ENCODE measurements at regions not wholly inside any gene's neighbourhood (a gene's known extent, or its start where the extent isn't known, plus 50 kb on each side); places are given as distances from the start of the nearest gene placed in this dataset.

DNA sequence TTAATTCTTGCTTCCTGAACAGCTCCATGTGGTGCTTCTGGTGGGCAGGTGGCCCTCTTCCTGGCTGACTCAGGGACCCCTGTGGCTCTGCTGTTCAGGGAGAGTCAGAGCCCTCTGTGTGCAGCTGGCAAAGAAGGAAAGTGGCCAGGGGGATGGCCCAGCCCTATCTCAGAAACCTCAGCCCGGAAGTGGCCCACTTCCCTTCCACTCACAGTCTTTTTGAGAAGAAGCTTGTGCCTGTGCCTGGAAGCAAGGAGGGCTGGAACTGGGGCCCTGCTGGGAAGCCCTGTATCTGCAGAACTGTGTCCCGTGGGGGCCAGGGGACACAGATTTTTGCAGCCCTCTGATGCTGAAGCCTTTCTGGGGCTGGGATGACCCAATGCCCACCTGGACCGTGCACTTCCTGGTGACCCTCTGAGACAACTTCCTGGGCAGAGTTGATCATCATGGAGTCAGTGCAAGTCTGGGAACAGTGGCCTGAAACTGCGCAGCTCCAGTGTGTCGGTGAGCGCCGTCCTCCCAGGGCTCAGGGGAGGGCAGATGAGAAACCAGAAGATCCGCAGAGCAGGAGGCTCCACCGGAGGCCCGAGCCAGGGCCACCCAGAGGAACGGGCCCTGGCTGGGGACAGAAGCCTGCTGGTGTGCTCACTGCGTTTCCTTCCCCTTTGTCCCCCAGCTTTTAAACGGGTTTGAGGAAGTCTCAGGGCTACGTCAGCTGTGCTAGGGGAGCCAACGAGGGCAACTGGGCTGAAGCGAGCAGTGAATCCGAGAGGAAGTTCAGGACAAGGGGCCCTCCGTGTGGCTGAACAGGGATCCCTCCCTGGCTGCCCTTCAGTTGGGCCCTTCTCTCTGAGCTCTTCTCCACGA lies 217.4 kb upstream of the RTL1 start:
- no peak for DNase-seq (ENCODE audit: low read depth)

DNA sequence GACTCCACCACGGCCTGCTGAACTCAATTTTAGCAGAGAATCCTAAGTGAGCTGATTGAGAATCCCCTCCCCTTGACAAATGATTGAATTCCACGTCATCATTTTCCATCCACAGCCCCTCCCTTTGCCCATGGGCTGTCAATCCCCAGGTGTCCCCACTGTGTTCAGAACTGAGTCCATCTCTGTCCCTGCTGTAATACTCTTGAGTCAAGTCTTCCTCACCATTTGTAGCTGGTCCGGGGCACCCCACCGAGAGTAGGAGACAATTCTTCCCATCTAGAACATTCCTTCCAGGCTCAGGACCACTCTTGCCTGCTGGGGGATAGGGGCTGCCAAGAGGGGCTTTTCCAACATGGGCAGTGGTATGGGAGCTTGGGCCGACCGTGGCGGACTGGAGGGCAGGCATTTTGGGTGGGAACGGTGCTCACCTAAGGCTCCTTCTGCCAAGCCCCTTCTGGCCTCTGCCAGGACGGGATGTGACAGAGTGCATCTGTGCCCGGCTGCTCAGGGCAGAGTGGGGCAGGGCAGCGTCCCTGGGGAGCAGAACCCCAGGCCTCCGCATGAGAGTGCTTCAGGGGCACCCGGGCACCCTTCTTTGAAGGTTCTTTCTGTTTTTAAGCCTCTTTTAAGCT lies 218.1 kb upstream of the RTL1 start:
- DNase-seq (ENCODE audit: low read depth): no peak

DNA sequence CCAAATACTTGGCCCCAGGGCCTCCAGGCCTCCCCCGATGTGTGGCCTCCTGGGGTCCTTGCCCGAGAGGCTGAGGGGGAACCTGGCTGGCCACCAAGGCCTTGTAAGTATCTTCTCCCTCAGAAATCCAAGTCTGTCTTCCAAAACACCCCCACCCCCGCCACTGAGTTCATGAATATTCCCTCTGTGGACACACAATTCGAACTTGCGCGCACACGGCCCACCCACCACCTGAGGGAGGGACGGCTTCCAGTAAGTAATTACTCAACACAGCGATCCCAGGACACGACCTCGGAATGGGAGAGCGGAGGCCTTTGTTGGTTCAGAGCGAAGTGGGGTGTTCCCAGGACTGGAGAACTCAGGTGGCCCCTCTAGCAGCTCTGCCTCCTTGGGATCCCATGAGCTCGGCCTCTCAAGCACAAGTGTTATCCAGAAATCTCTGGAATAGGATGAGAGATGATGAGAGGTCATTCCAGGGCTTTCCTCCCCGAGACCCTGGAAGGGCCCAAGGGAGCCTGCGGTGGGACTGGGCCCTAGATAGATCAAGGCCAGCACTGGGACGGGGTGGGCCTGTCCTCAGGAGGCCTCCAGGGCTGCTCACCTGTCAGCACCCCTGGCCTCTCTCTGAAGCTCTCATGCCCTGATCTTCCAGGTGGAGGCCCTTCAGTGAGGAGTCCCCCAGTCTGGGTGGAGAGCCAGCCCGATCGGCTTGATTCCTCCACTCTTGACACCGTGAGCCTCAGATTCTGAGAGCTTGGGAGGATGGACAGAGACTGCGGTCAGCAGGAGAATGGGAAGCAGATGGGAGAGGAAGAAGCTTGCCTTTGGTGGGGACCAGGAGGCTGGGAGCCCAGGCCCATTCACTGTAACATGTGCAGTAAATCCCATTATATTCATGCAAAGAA lies 219.0 kb upstream of the RTL1 start:
- DNase-seq (ENCODE audit: low read depth): no peak

DNA sequence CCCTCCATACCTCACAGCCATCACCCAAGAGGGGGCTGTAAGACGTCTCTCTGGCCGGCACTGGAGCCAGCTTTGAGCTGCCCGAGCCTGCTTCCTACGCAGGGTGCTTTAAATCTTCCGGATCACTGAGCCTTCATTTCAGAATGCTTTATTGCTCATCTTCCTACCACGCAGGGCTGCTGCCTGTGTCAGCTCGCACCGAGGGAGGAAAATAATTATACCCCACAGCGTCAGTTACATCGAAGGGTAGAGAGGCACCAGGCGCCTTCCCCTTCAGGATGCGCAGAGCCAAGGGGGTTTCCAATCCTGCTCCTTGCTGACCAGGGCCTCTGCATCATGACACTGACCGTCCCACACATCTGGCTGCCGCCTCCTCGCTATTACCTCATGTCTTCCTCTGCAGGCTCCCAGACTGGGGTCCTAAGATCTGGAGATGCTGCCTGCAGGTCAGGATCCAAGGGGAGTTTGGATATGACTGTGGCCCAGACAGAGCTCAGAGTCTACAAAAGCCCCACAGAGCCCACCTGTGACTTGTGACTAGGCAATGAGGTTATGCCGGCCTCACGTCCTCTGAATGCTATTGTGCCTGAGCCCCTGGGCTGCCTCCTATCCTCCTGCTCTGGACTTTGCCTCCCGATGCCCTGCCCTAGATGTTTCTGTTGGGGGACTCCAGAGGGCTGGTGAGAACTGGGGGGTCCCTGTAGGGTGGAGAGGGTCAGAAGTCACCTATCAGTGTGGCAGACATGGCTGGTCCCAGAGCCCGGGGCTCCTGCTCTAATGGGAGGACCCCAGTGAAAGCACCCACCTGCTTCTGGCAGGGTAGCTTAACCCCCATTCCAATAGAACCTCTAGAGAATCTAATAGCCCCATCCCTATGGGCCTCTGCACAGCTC lies 220.3 kb upstream of the RTL1 start:
- DNase-seq (ENCODE audit: low read depth): no peak

DNA sequence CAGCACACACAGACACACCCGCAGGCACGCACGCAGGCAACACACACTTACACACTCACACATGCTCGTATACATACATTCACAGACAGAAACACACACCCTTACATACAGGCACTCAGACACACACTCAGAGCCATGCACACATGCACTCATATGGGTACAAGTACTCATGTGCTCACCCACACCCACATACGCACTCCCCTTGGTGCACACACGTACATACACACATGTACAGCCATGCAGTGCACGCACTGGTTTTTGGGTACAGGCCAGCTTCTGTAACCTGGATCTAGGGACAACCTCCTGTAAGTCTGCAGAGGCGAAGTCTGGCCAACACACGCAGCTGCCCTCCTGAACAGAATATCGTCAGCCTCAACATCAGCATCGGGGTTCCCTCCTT lies 221.3 kb upstream of the RTL1 start:
- no peak for DNase-seq (ENCODE audit: low read depth)

DNA sequence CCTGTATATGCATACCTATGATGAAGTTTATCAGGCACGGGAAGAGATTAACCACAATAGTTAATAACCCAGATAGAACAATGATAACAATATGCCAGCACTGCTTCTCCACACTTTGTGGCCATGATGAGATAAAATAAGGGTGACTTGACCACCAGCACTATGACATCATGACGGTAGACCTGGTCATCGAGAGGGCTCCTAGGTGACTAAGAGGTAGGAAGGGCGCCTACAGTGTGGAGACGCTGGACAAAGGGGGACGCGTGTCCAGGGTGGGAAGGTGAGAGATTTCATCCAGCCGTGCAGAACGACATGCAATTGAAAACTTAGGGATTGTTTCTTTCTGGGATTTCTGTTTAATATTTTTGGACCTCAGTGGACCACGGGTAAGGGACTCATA lies 221.8 kb upstream of the RTL1 start:
- DNase-seq (ENCODE audit: low read depth): no peak

DNA sequence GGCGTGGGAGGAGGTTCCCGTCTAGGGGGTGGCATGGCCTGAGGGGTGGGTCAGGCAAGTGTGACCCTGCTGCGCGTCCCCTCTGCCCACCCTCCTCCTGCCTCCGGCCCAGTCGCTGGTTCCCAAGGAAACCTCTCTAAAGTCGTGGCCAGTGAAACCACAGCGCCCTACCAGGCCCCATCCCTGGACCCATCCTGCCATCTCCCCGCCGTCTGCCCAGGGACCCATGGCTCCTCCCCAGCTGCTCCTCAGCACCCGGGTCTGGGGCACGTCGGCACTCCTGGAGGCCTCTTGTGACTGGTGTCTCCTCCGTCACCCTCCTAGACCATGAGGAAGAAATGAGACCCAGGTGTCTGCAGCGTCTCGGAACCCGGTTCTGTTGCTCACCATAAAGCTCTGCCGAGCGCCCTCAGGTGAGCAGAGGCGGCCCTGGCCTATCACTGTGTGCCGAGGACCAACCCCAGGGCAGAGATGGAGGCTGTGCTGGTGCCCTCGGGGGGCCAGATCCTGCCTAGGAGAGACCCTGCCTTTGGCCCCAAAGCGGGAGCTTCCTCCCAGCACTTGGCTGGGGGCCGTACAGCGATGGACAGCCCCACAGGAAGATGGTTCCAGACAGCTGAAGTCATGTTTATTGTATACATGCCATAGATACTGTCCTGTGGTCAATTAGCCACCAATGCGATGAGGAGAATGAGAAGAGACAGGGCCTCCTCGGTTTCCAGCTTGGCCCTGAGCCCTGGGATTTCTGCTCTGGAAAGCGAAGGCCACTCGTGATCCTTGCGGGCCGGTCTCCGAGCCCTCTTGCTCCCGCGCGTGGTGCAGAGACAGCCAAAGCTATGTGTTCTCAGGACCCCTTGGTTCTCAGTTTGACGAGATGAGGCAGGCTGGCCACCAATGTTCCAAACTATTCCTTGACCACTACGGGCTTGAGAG lies 222.5 kb upstream of the RTL1 start:
- no peak for DNase-seq (ENCODE audit: low read depth)

DNA sequence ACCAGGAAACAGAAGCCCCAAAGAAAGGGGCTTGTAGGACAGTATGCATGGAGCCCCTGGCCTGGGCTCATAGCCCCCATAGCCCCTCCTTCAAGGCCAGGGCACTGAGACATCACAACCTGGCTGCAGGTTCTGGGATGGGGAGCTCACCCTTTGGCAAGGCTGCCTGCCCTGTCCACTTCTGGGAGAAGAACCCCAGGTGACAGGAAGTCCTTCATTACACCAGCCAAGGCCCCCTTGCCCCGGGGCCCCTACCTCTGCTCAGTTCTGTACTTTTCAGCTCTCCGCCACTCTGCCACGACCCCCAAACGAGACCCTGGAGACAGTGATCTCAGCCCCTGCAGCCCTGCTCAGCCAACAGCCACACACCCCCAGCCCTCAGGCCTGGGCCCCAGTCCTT lies 223.2 kb upstream of the RTL1 start:
- no peak for DNase-seq (ENCODE audit: low read depth)

DNA sequence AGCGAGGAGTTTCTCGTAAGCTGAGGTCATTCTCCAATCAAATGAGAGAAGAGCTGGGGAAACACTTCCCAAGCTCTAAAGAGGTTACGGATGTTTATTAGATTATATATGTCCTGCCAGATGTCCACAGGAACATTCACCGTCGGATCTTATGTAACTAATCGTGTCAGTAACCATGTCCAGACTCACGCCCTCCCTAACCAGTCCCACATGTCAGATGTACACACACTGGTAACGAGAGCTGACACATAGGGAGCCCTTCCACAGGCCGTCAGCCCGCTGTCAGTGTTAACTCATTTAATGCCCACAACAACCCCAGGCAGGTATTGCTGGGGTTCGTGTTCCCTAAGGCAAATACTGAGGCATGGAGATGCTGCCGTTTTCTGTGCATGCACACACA lies 223.7 kb upstream of the RTL1 start:
- DNase-seq (ENCODE audit: low read depth): no peak

DNA sequence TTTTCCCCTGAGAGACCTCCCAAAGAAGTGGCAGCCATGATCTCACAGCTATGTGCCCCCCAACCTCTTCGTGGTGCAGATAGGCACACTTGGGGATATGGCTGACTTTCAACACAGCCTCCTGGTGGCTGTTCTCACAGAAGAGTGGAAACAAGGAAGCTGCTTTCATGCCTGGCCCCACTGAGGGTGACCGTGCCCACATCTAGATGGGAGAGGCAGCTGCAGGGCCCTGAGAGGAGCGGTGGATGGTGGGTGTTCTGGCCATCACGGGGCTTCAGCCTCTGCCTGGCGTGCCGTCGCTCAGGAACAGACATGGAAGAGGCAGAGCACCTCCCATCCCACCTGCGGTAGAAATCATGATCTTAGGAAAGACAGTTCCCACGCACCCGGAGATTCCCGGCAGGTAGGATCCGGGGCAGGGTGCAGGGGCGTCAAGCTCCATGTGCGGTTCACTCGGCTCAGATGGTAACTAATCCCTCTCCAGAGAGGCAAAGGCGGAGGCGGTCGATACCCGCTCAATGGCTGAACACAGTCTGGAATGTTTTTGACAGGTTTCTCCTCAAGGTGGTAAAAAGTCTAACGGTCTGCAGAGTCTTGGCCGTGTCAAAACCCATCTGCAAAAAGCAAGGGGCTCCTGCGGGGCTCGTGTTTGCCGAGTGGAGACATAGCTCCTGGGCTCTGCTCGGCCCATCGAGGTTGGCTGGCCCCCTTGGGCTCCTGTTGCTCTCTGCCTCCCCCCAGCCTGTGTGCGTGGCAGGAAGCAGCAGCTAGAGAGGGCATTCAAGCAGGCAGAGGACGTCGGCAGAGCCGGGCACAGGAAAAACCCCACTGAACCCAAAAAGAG lies 225.2 kb upstream of the RTL1 start:
- no peak for DNase-seq (ENCODE audit: low read depth)

DNA sequence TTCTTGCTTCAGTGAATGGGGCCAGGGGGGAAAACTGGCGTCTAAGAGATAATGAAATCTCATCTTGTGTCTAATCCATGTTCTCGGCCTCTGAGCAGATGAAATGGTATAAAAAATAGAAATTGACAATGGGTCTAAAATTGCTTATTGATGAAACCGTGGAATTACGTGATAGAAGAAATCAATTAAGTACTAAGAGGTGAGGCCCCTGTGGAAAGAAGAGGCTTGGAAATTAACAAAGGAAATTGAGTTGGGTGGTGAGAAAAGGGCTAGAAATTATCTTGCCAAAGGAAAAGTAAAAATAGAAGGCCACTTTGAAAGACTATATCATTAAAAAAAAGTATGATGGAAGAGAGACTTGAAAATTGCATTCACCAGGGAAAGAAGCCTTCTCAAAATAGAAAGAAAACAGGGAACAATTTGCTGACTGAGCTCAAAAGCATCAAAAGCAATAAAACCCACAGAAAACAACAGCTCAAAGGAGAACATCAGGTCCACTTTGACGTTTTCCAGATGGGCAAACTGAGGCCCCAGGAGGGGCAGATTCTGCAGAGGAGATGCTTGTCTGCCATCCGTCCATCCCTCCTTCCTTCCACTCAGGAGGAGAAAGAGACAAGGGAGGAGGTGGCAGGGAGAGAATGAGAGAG lies 226.1 kb upstream of the RTL1 start:
- DNase-seq (ENCODE audit: low read depth): no peak

DNA sequence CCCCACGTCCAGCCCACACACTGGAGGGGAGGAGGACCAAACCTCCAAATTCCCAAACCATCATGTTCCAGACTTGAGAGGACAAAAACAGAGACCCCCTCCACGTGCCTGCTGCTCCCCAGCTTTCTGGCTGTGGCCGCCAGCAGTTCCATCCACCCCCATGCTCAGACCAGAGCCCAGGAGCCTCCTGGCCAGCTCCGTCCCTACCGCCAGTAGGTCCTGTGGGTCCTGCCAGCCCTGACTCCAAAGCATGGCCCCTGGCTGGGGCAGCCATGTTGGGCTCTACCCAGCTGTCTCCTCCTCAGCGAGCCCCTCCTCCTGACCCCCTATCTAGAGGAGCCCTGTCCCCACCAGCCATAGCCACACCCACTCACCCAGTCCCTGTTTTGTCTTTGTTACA lies 227.3 kb upstream of the RTL1 start:
- DNase-seq (ENCODE audit: low read depth): no peak

DNA sequence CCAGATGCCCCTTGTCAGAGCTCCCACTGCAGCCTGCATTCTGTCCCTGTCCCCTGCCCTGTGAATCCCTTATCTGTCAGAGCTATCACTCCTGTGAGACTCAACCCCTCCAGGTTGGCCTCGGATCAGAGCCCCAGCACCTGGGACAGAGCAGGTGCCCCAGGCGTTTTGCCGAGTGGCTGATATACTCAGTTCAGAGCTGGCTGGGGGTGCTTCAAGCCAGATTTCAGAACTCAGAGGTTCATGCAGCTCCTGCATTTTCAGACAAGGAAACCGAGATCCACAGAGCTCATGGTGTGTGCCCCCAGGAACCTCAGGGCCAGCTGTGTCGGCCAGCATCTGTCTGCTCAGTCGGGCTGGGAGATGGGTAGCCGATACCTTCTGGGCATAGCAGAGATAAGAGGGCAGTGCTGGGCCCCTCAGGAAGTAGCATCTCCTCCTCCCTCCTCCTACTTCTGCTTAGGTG lies 228.0 kb upstream of the RTL1 start:
- DNase-seq (ENCODE audit: low read depth): no peak

DNA sequence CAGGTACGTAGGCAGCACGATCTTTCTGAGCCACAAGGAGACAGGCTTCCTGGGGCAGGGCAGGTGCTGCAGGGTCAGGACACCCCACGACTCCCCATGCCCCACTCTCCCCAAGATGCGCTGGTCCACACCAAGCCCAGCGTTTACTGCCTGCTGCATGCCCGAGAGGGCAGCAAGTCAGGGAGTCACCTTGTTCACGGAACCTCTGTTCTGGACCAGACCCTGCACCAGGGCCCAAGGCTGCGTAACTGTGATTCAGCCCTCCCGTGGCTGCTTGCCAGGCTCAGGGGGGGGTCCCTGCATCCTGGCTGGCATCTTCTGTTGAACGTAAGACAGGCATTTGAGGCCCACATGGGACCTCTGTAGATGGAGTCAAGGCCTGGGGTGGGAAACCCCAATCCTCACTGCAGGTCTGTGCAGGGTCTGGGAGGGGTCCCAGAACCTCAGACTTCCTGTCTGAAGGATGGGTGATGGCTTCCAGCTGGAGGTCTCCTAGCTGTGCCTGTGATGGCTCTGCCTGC lies 228.6 kb upstream of the RTL1 start:
- no peak for DNase-seq (ENCODE audit: low read depth)

DNA sequence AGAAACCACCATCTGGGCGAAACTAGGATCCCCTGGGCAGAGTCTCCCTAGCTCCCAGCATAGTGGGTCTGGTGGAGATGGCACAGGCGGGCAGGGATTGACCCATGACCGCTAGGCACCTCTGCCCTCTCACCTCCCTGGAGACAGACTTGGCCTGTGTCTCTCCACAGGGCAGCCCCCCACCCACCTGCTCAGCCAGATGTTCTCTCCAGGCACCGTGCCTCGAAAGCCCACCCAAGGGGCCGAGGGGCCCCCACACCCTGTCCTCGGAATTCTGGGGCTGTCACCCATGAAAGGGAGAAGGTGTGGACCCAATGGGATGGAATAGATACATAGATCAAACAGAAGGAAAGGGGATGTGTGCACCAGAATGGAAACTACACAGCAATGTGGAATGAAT lies 229.1 kb upstream of the RTL1 start:
- DNase-seq (ENCODE audit: low read depth): no peak

DNA sequence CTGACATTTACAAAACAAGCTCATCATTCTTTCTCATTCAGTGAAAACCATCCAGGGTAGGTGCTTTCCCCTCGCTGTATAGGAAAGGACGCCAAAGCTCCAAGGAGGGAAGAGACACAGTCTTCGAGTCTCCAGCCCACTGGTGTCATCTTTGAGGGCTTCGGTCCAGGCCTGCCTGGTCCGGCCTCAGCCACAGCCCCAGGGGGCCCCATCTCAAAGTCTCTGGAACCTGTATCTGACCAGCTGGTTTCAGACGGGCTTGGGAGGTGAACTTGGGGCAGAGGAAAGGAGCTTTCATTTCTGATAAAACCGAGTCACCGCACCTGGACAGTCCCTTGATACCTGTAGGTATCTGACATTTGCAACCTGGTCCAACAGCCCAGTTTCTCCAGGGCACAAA lies 229.5 kb upstream of the RTL1 start:
- DNase-seq (ENCODE audit: low read depth): no peak

DNA sequence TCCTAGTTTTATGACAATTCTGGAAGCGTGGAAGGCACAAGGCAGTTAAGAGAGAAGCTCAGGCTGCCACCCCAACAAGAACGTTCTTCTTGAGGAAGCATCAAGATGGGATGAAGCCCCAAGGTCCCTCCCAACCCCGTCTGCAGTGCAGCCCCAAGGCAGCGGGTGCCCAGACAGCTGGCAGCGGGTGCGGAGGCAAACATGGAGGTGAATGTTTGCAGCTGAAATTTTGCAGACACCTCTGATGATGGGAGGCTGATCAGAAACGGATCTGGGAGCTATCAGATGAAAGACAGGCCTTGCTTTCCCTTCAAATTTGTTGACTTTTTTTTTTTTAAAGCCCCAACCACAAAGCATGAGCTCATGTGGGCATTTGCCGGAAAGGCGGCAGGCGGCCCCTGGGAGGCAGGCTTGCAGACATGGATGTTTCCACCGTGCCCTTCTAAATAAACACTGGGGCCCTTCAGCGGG lies 230.7 kb upstream of the RTL1 start:
- no peak for DNase-seq (ENCODE audit: low read depth)

DNA sequence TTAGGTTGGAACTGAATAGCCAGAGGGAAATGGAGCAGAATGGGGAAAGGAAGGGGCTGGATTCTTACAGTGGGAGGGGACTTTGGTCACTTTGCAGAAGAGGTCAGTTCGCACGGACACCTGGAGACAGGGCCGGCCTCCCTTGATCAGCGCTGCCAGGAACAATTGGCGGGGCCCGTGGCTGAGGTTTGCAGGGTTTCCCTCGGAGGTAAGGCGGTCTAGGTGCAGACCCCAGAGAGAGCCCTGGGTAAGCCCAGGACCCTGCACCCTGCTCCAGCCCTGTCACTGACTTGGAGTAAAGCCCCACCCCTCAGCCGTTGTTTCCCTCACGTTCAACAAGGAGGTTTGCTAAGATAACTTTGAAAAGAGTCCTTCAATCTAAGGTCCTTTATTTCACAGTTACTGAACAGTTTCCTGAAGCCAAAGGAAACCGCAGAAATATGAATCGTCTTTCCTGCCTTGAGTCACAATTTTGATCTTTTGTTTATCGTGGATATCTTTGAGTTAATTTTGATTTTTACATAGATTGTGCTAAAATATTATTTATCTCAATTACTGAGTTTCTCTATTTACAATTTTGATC lies 231.4 kb upstream of the RTL1 start:
- no peak for DNase-seq (ENCODE audit: low read depth)
